SK-N-SH treated with all-trans-retinoic acid at 6 μM for 48 hours (cell line): ENCODE measurements at regions not wholly inside any gene's neighbourhood (a gene's known extent, or its start where the extent isn't known, plus 50 kb on each side); places are given as distances from the start of the nearest gene placed in this dataset.

Experiments
- ARNTL ChIP-seq: fragments of 450-650 bp; formaldehyde crosslinking; IDR thresholded peaks from 2 replicates; pipeline ENCODE4 v1.5.0; 2020; ENCODE audit warnings: low read depth, mild to moderate bottlenecking, moderate library complexity, borderline replicate concordance
- TOX ChIP-seq: fragments of 250-450 bp; sonication (Bioruptor Pico); IDR thresholded peaks from 2 replicates; pipeline ENCODE4 v1.8.0; 2021; ENCODE audit warnings: mild to moderate bottlenecking, moderate library complexity, borderline replicate concordance
- ZC3H10 ChIP-seq: fragments of 250-450 bp; sonication (Bioruptor Pico); IDR thresholded peaks from 2 replicates; pipeline ENCODE4 v1.5.1; 2021; ENCODE audit warnings: mild to moderate bottlenecking, moderate library complexity
- ZFP3 ChIP-seq: fragments of 250-450 bp; sonication (Bioruptor Pico); IDR thresholded peaks from 2 replicates; pipeline ENCODE4 v1.5.0; 2020; ENCODE audit warnings: mild to moderate bottlenecking, moderate library complexity
- ZNF565 ChIP-seq: fragments of 450-650 bp; formaldehyde crosslinking; conservative IDR thresholded peaks from 2 replicates; pipeline ENCODE4 v1.5.0; 2020; ENCODE audit warnings: low read depth, mild to moderate bottlenecking, moderate library complexity
- ZNF70 ChIP-seq: fragments of 450-650 bp; formaldehyde crosslinking; IDR thresholded peaks from 2 replicates; pipeline ENCODE4 v1.5.0; 2020; ENCODE audit warnings: mild to moderate bottlenecking, moderate library complexity

GRCh38 chr10:84571146-84571545, 242.8 kb downstream of the CCSER2 start:
- TF ChIP-seq ZNF565 (CRISPR knock-in tag) (no peak), ARNTL (CRISPR knock-in tag) (no peak), ZFP3 (CRISPR knock-in tag) (no peak), TOX (CRISPR knock-in tag) (no peak), ZC3H10 (CRISPR knock-in tag) (no peak), ZNF70 (CRISPR knock-in tag) (no peak)
